ENCODE measurements at regions not wholly inside any gene's neighbourhood (a gene's known extent, or its start where the extent isn't known, plus 50 kb on each side); places are given as distances from the start of the nearest gene placed in this dataset.

GRCh38 chr3:153578046-153578445, 416.0 kb downstream of the RAP2B start:
- Histone ChIP-seq H2AFZ (ENCODE audit: control insufficient read depth, low read length) (no peak overlapping the region), H3K27ac (ENCODE audit: control insufficient read depth, insufficient read depth, low read length) (no peak overlapping the region), H3K4me3 (ENCODE audit: control insufficient read depth in 2 of 3, extremely low read depth in 1 of 3, insufficient read depth in 2 of 3, low read depth in 1 of 3, low read length in 3 of 3) (no peak overlapping the region), H3K79me2 (ENCODE audit: control insufficient read depth, insufficient read depth, low read length) (no peaks in the 10 kb centered on the region), H3K27me3 (ENCODE audit: control insufficient read depth, extremely low read depth, insufficient read depth, low read length) (no peaks in the 10 kb centered on the region), H3K4me1 (ENCODE audit: control insufficient read depth, extremely low read depth, insufficient read depth, low read length) (no peaks in the 10 kb centered on the region), H3K9ac (ENCODE audit: control insufficient read depth, extremely low read depth, insufficient read depth, low read length) (no peak overlapping the region), H4K20me1 (ENCODE audit: control insufficient read depth, extremely low read depth, insufficient read depth, low read length) (no peaks in the 10 kb centered on the region), H3K9me3 (ENCODE audit: control insufficient read depth, low read depth, low read length) (no peaks in the 10 kb centered on the region), H3K9me1 (ENCODE audit: control insufficient read depth, extremely low read depth, insufficient read depth, low read length) (no peaks in the 10 kb centered on the region), H3K36me3 (ENCODE audit: control insufficient read depth in 2 of 2, extremely low read depth in 1 of 2, insufficient read depth in 2 of 2, low read length in 2 of 2) (no peaks in the 10 kb centered on the region), H3K4me2 (ENCODE audit: control insufficient read depth, extremely low read depth, insufficient read depth, low read depth, low read length) (no peak overlapping the region)
- dilution Hi-C loops (cut with MboI; ENCODE audit: extremely low pct_ligation_motif_present, low sequenced_read_pairs), result no loop called here
- no peak for DNase-seq (ENCODE audit: low read depth, low spot score)
- no peak for FAIRE-seq
- no peak for TF ChIP-seq CTCF (optimal IDR thresholded peaks at IDR 0.05 in 1 of 3, IDR thresholded peaks at IDR 0.05 in 1 of 3, conservative IDR thresholded peaks at IDR 0.05 in 1 of 3; ENCODE audit: extremely low read depth in 1 of 3, insufficient read depth in 2 of 3, low read length in 3 of 3)
- no peak for TF ChIP-seq EZH2 (IDR thresholded peaks at IDR 0.05; ENCODE audit: low read length)

DNA sequence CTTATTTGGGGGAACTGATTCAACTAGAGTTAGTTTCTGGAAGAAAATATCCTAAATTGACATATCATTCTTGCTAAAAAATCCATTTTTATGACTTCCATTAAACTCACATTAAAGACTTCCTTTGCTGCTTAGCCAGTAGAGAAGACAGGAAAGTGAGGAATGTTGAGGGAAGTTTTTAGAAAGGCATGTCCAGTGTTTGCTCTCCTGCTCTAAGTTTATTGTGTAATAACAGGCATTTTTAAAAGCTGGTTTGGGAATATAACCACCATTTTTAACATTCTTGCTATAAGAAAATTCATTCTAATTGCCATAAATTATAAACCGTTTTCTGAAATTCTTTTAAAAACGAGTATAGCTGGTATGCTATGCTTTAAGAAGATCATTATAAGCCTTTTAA, 428.0 kb downstream of the RAP2B start:
- no peak for TF ChIP-seq EZH2 (IDR thresholded peaks at IDR 0.05; ENCODE audit: low read length)
- TF ChIP-seq CTCF (optimal IDR thresholded peaks at IDR 0.05 in 1 of 3, IDR thresholded peaks at IDR 0.05 in 1 of 3, conservative IDR thresholded peaks at IDR 0.05 in 1 of 3; ENCODE audit: extremely low read depth in 1 of 3, insufficient read depth in 2 of 3, low read length in 3 of 3), result no peak
- H3K36me3 ChIP-seq (ENCODE audit: control insufficient read depth in 2 of 2, extremely low read depth in 1 of 2, insufficient read depth in 2 of 2, low read length in 2 of 2), result no peaks in the 10 kb centered on the region
- H3K27ac ChIP-seq (ENCODE audit: control insufficient read depth, insufficient read depth, low read length), result no peak overlapping the region
- H3K9me3 ChIP-seq (ENCODE audit: control insufficient read depth, low read depth, low read length), result no peaks in the 10 kb centered on the region
- H3K4me2 ChIP-seq (ENCODE audit: control insufficient read depth, extremely low read depth, insufficient read depth, low read depth, low read length), result no peak overlapping the region
- H3K9ac ChIP-seq (ENCODE audit: control insufficient read depth, extremely low read depth, insufficient read depth, low read length), result no peak overlapping the region
- no peaks in the 10 kb centered on the region for H3K79me2 ChIP-seq (ENCODE audit: control insufficient read depth, insufficient read depth, low read length)
- no peaks in the 10 kb centered on the region for H3K27me3 ChIP-seq (ENCODE audit: control insufficient read depth, extremely low read depth, insufficient read depth, low read length)
- no peak for FAIRE-seq
- dilution Hi-C loops (cut with MboI; ENCODE audit: extremely low pct_ligation_motif_present, low sequenced_read_pairs), result no loop called here
- H3K9me1 ChIP-seq (ENCODE audit: control insufficient read depth, extremely low read depth, insufficient read depth, low read length), result no peaks in the 10 kb centered on the region
- no peaks in the 10 kb centered on the region for H4K20me1 ChIP-seq (ENCODE audit: control insufficient read depth, extremely low read depth, insufficient read depth, low read length)
- H3K4me1 ChIP-seq (ENCODE audit: control insufficient read depth, extremely low read depth, insufficient read depth, low read length), result no peaks in the 10 kb centered on the region
- H3K4me3 ChIP-seq (ENCODE audit: control insufficient read depth in 2 of 3, extremely low read depth in 1 of 3, insufficient read depth in 2 of 3, low read depth in 1 of 3, low read length in 3 of 3), result no peak overlapping the region
- no peak overlapping the region for H2AFZ ChIP-seq (ENCODE audit: control insufficient read depth, low read length)
- no peak for DNase-seq (ENCODE audit: low read depth, low spot score)
